ENCODE measurements at regions not wholly inside any gene's neighbourhood (a gene's known extent, or its start where the extent isn't known, plus 50 kb on each side); places are given as distances from the start of the nearest gene placed in this dataset.

DNA sequence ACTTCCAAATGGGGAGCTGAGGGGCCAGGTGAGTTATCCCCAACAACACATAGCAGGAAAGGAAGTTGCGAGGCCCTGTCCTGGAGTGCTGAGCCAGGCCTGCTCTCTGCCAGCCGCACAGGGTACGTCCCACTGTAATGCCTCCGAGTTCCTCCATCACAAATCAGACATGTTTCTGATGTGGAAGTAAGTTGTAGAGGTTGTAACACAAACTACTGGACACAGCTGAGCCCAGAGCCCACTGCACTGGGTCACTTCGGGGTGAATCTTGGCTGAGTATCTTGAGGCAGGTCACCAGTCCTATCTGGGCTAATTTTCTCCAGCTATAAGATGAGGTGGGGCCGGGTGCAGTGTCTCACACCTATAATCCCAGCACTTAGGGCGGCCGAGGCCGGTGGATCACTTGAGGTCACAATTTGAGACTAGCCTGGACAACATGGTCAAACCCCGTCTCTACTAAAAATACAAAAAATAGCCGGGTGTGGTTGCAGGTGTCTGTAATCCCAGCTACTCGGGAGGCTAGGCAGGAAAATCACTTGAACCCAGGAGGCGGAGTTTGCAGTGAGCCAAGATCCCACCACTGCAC lies 100.8 kb upstream of the CDH5 start:
- TF ChIP-seq, protein P1, sequence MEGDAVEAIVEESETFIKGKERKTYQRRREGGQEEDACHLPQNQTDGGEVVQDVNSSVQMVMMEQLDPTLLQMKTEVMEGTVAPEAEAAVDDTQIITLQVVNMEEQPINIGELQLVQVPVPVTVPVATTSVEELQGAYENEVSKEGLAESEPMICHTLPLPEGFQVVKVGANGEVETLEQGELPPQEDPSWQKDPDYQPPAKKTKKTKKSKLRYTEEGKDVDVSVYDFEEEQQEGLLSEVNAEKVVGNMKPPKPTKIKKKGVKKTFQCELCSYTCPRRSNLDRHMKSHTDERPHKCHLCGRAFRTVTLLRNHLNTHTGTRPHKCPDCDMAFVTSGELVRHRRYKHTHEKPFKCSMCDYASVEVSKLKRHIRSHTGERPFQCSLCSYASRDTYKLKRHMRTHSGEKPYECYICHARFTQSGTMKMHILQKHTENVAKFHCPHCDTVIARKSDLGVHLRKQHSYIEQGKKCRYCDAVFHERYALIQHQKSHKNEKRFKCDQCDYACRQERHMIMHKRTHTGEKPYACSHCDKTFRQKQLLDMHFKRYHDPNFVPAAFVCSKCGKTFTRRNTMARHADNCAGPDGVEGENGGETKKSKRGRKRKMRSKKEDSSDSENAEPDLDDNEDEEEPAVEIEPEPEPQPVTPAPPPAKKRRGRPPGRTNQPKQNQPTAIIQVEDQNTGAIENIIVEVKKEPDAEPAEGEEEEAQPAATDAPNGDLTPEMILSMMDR (IDR thresholded peaks at IDR 0.05 in 2 of 3, conservative IDR thresholded peaks at IDR 0.05 in 1 of 3; ENCODE audit: borderline replicate concordance in 1 of 3, insufficient read depth in 1 of 3, low read depth in 2 of 3, low read length in 2 of 3), result no peak
- no peak for TF ChIP-seq EZH2phosphoT487 (IDR thresholded peaks at IDR 0.05; ENCODE audit: borderline replicate concordance)
- no peak for TF ChIP-seq CEBPB (IDR thresholded peaks at IDR 0.05; ENCODE audit: low read depth)
- no peak for TF ChIP-seq POLR2AphosphoS5 (IDR thresholded peaks at IDR 0.05; ENCODE audit: low read depth, low read length)
- no peak for TF ChIP-seq POLR2A (IDR thresholded peaks at IDR 0.05; ENCODE audit: borderline replicate concordance, extremely low read depth, insufficient read depth, insufficient read length)
- no peak for TF ChIP-seq JUND (IDR thresholded peaks at IDR 0.05)
- no peak for TF ChIP-seq SIN3A (IDR thresholded peaks at IDR 0.05; ENCODE audit: low read depth)
